ENCODE measurements at regions not wholly inside any gene's neighbourhood (a gene's known extent, or its start where the extent isn't known, plus 50 kb on each side); places are given as distances from the start of the nearest gene placed in this dataset.

DNA sequence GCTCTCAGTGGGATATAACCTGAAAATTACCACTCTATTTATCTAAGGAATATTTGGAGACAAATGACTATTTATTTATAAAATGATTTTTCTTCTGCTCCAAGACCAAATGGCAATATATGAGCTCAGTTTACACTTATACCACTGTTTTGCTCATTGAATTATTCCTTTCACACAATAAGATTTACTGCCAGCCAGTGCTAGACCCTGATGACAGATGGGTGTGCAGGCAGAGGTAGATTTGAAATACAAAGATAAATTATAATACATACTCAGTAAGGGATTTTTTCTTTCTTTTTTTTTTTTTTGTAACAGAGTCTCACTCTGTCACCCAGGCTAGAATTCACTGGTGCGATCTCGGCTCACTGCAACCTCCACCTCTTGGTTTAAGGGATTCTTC lies 980.3 kb downstream of the EPHA3 start:
- H3K4me3 Mint-ChIP-seq = no peak overlapping the region
- H3K27ac ChIP-seq (ENCODE audit: insufficient read depth, low read length, poor library complexity, severe bottlenecking) = no peak overlapping the region
- no peaks in the 10 kb centered on the region for H3K4me1 Mint-ChIP-seq
- H3K9me3 ChIP-seq (ENCODE audit: control insufficient read depth in 2 of 2, low read length in 2 of 2) = peaks cover 0 to 4% of the 10 kb centered on the region in 2 experiments
- H3K9me3 Mint-ChIP-seq = peaks cover 0 to 10% (median 2%) of the 10 kb centered on the region in 7 donors
- no peak overlapping the region for H3K4me3 ChIP-seq (ENCODE audit: low read depth, low read length)
- ATAC-seq (ENCODE audit: low read depth in 2 of 2) (no peak), DNase-seq (no peak)
- H3K27me3 Mint-ChIP-seq = no peaks in the 10 kb centered on the region
- no peak overlapping the region for H3K27ac Mint-ChIP-seq
- H3K36me3 Mint-ChIP-seq = no peaks in the 10 kb centered on the region
- no peaks in the 10 kb centered on the region for H3K27me3 ChIP-seq (ENCODE audit: control insufficient read depth, insufficient read depth, low read length)
- H3K4me1 ChIP-seq (ENCODE audit: control insufficient read depth, insufficient read depth, low read length, poor library complexity, severe bottlenecking) = no peaks in the 10 kb centered on the region
- H3K36me3 ChIP-seq (ENCODE audit: control insufficient read depth, insufficient read depth, low read length) = no peaks in the 10 kb centered on the region

DNA sequence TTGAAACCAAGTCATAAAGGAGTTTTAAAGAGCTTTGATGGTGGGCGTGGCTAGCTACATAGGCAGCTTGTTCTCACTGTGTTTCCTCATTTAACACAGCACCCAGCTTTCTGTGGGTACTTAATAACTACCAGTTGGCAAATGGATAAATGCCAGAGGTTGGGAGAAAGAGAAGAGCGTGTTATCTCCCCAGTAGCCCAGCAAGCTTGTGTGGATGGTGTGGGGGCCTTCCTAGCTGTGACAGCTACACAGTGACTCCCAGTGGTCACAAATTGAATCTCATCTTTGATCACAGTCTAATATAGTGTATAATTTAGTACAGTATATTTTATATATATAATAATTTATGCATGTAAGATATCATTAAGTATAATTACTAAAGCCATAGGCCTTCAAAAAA lies 984.1 kb downstream of the EPHA3 start:
- Mint-ChIP-seq H3K4me3 (no peak overlapping the region), H3K36me3 (no peaks in the 10 kb centered on the region), H3K27me3 (no peaks in the 10 kb centered on the region), H3K27ac (no peak overlapping the region), H3K9me3 (peaks cover 0 to 11% (median 2%) of the 10 kb centered on the region in 7 donors), H3K4me1 (no peaks in the 10 kb centered on the region)
- ATAC-seq (ENCODE audit: low read depth in 2 of 2) (no peak), DNase-seq (no peak)
- Histone ChIP-seq H3K36me3 (ENCODE audit: control insufficient read depth, insufficient read depth, low read length) (no peaks in the 10 kb centered on the region), H3K4me1 (ENCODE audit: control insufficient read depth, insufficient read depth, low read length, poor library complexity, severe bottlenecking) (no peaks in the 10 kb centered on the region), H3K4me3 (ENCODE audit: low read depth, low read length) (no peak overlapping the region), H3K27me3 (ENCODE audit: control insufficient read depth, insufficient read depth, low read length) (no peaks in the 10 kb centered on the region), H3K27ac (ENCODE audit: insufficient read depth, low read length, poor library complexity, severe bottlenecking) (no peak overlapping the region), H3K9me3 (ENCODE audit: control insufficient read depth in 2 of 2, low read length in 2 of 2) (peaks cover 0 to 4% of the 10 kb centered on the region in 2 experiments)

DNA sequence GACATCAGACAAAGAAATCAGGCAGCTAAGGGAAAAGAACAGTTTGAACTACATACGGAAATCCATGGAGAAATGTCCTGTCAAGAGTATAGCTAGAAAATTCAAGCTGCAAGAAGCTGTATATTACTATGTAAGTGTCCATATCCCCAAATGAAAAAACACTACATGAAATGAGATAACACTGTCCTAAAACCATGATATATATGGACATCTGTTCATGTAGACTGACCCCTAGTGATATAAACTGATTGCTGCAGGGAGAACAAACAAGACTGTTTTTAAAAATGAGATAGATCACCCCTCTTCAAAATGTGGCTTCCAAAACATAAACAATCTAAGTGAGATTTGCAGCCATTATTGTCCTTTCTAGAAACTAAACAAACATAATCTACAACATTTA lies 985.6 kb downstream of the EPHA3 start:
- Mint-ChIP-seq H3K4me3 (no peak overlapping the region), H3K9me3 (peaks cover 0 to 11% (median 3%) of the 10 kb centered on the region in 7 donors), H3K27me3 (no peaks in the 10 kb centered on the region), H3K36me3 (no peaks in the 10 kb centered on the region), H3K4me1 (no peaks in the 10 kb centered on the region), H3K27ac (no peak overlapping the region)
- H3K9me3 ChIP-seq (ENCODE audit: control insufficient read depth in 2 of 2, low read length in 2 of 2) = peaks cover 0 to 2% of the 10 kb centered on the region in 2 experiments
- no peaks in the 10 kb centered on the region for H3K36me3 ChIP-seq (ENCODE audit: control insufficient read depth, insufficient read depth, low read length)
- DNase-seq (no peak), ATAC-seq (ENCODE audit: low read depth in 2 of 2) (no peak)
- H3K27me3 ChIP-seq (ENCODE audit: control insufficient read depth, insufficient read depth, low read length) = no peaks in the 10 kb centered on the region
- H3K4me3 ChIP-seq (ENCODE audit: low read depth, low read length) = no peak overlapping the region
- H3K4me1 ChIP-seq (ENCODE audit: control insufficient read depth, insufficient read depth, low read length, poor library complexity, severe bottlenecking) = no peaks in the 10 kb centered on the region
- no peak overlapping the region for H3K27ac ChIP-seq (ENCODE audit: insufficient read depth, low read length, poor library complexity, severe bottlenecking)

DNA sequence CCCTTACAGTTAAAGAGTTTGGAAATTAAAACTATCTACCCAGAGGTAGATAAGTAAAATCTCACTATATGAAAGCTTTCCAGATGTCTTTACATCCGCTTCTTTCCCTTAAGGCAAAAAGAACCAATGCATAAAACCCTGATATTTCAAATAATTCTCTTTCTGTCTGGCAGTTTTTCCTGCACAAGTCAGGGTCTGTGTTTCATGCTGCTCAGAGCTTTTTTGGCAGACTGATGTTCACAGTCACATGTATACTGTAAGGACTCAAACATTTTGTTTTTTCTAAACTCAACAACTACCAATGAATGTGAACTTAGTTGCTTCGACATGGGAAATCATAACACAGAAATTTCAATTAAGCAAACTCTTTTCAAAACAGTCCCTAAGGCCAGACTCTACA lies 988.4 kb downstream of the EPHA3 start:
- ATAC-seq (ENCODE audit: low read depth in 2 of 2) (no peak), DNase-seq (no peak)
- no peak overlapping the region for H3K4me3 Mint-ChIP-seq
- no peaks in the 10 kb centered on the region for H3K36me3 Mint-ChIP-seq
- no peaks in the 10 kb centered on the region for H3K27me3 Mint-ChIP-seq
- no peak overlapping the region for H3K27ac Mint-ChIP-seq
- H3K9me3 Mint-ChIP-seq = peaks cover 0 to 10% (median 5%) of the 10 kb centered on the region in 7 donors
- no peak overlapping the region for H3K4me3 ChIP-seq (ENCODE audit: low read depth, low read length)
- H3K36me3 ChIP-seq (ENCODE audit: control insufficient read depth, insufficient read depth, low read length) = no peaks in the 10 kb centered on the region
- H3K27ac ChIP-seq (ENCODE audit: insufficient read depth, low read length, poor library complexity, severe bottlenecking) = no peak overlapping the region
- H3K4me1 ChIP-seq (ENCODE audit: control insufficient read depth, insufficient read depth, low read length, poor library complexity, severe bottlenecking) = no peaks in the 10 kb centered on the region
- H3K27me3 ChIP-seq (ENCODE audit: control insufficient read depth, insufficient read depth, low read length) = no peaks in the 10 kb centered on the region
- H3K4me1 Mint-ChIP-seq = no peaks in the 10 kb centered on the region
- peaks cover 0 to 2% of the 10 kb centered on the region in 2 experiments for H3K9me3 ChIP-seq (ENCODE audit: control insufficient read depth in 2 of 2, low read length in 2 of 2)

DNA sequence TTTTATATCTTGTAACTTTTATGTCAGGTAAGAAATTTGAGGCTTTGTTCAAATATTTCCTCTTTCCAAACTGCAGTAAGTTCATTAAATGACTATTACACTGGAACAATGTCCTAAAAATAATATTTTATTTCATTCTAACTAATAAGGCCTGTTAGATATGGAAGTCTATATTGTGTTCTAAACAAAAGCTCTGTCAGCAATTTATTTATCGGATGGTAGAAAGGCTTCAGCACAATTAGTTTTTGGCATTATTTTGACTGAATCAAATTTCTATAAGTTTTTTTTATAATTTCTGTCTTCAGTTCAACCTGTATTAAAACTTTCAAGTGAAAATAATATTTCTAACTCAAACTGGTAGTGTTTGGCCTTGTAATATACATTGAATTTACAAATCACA lies 992.1 kb downstream of the EPHA3 start:
- peaks cover 1 to 17% (median 8%) of the 10 kb centered on the region in 7 donors for H3K9me3 Mint-ChIP-seq
- H3K27me3 Mint-ChIP-seq = no peaks in the 10 kb centered on the region
- no peaks in the 10 kb centered on the region for H3K4me1 Mint-ChIP-seq
- Histone ChIP-seq H3K36me3 (ENCODE audit: control insufficient read depth, insufficient read depth, low read length) (no peaks in the 10 kb centered on the region), H3K27ac (ENCODE audit: insufficient read depth, low read length, poor library complexity, severe bottlenecking) (no peak overlapping the region), H3K27me3 (ENCODE audit: control insufficient read depth, insufficient read depth, low read length) (no peaks in the 10 kb centered on the region), H3K9me3 (ENCODE audit: control insufficient read depth in 2 of 2, low read length in 2 of 2) (no peaks in the 10 kb centered on the region), H3K4me1 (ENCODE audit: control insufficient read depth, insufficient read depth, low read length, poor library complexity, severe bottlenecking) (no peaks in the 10 kb centered on the region), H3K4me3 (ENCODE audit: low read depth, low read length) (no peak overlapping the region)
- ATAC-seq (ENCODE audit: low read depth in 2 of 2) (no peak), DNase-seq (no peak)
- no peak overlapping the region for H3K4me3 Mint-ChIP-seq
- H3K27ac Mint-ChIP-seq = no peak overlapping the region
- H3K36me3 Mint-ChIP-seq = no peaks in the 10 kb centered on the region

DNA sequence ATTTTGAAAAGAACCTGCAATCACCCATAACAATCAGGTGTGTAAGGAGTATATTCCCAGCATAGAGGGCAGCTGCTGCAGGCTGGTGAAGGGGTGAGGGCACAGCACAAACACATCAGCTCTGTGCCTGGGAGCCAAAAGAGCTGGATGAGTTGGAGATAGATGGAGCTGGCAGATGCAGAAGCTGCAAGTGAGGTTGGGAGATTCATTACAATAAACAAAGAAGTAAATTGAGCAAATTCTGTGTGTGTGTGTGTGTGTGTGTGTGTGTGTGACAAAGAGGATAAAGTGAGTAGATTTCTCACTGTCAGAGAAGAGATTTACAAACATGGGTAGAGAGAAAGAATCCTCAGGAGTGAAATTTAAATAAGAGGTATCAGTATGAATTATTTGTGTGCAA lies 994.7 kb downstream of the EPHA3 start:
- Histone ChIP-seq H3K27ac (ENCODE audit: insufficient read depth, low read length, poor library complexity, severe bottlenecking) (no peak overlapping the region), H3K9me3 (ENCODE audit: control insufficient read depth in 2 of 2, low read length in 2 of 2) (no peaks in the 10 kb centered on the region), H3K4me1 (ENCODE audit: control insufficient read depth, insufficient read depth, low read length, poor library complexity, severe bottlenecking) (no peaks in the 10 kb centered on the region), H3K4me3 (ENCODE audit: low read depth, low read length) (no peak overlapping the region), H3K27me3 (ENCODE audit: control insufficient read depth, insufficient read depth, low read length) (no peaks in the 10 kb centered on the region), H3K36me3 (ENCODE audit: control insufficient read depth, insufficient read depth, low read length) (no peaks in the 10 kb centered on the region)
- ATAC-seq (ENCODE audit: low read depth in 2 of 2) (no peak), DNase-seq (no peak)
- H3K27ac Mint-ChIP-seq = no peak overlapping the region
- H3K36me3 Mint-ChIP-seq = no peaks in the 10 kb centered on the region
- peaks cover 1 to 14% (median 9%) of the 10 kb centered on the region in 7 donors for H3K9me3 Mint-ChIP-seq
- no peaks in the 10 kb centered on the region for H3K27me3 Mint-ChIP-seq
- no peak overlapping the region for H3K4me3 Mint-ChIP-seq
- no peaks in the 10 kb centered on the region for H3K4me1 Mint-ChIP-seq

DNA sequence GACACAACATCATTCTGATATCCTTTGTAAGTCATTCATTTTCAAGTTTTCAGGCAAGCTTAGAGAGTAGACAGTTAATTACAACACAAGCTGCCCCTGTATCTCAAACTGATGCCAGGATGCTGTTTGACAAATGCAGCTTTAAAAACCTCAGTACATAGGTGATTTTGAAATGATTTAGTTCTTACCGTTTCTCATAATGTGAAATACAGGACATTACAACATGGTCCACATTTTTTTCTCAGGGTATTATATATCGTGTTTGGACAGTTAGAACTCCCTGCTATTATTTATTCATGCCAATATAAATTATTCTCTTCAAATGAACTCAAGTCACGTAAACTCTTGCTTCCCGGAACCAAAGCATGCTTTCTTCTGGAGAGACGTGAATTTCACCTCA lies 1013.9 kb downstream of the EPHA3 start:
- no peak overlapping the region for H3K4me3 ChIP-seq (ENCODE audit: low read depth, low read length)
- no peak overlapping the region for H3K27ac ChIP-seq (ENCODE audit: insufficient read depth, low read length, poor library complexity, severe bottlenecking)
- Mint-ChIP-seq H3K27ac (no peak overlapping the region), H3K4me3 (no peak overlapping the region), H3K27me3 (no peaks in the 10 kb centered on the region), H3K9me3 (peaks cover 0 to 34% (median 5%) of the 10 kb centered on the region in 7 donors), H3K4me1 (no peaks in the 10 kb centered on the region), H3K36me3 (no peaks in the 10 kb centered on the region)
- H3K9me3 ChIP-seq (ENCODE audit: control insufficient read depth in 2 of 2, low read length in 2 of 2) = peaks cover 2 to 10% of the 10 kb centered on the region in 2 experiments
- ATAC-seq (ENCODE audit: low read depth in 2 of 2) (no peak), DNase-seq (no peak)
- H3K36me3 ChIP-seq (ENCODE audit: control insufficient read depth, insufficient read depth, low read length) = no peaks in the 10 kb centered on the region
- no peaks in the 10 kb centered on the region for H3K4me1 ChIP-seq (ENCODE audit: control insufficient read depth, insufficient read depth, low read length, poor library complexity, severe bottlenecking)
- H3K27me3 ChIP-seq (ENCODE audit: control insufficient read depth, insufficient read depth, low read length) = no peaks in the 10 kb centered on the region

DNA sequence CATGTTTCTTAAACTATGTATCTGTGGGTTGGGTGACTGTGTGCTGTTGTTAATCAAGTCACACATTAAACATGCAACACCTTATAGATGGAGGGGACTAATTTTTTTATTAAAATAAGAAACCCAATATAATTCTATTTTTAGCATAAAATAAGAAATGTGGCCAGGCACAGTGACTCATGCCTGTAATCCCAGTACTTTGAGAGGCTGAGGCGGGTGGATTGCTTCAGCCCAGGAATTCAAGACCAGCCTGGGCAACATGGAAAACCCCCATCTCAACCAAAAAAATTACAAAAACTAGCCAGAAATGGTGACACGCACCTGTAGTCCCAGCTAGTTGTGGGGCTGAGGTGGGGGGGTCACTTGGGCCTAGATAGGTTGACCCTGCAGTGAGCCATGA lies 1021.0 kb downstream of the EPHA3 start:
- Mint-ChIP-seq H3K9me3 (peaks cover 3 to 33% (median 7%) of the 10 kb centered on the region in 7 donors), H3K27me3 (no peaks in the 10 kb centered on the region), H3K36me3 (no peaks in the 10 kb centered on the region), H3K4me3 (no peak overlapping the region), H3K4me1 (no peaks in the 10 kb centered on the region), H3K27ac (no peak overlapping the region)
- ATAC-seq (ENCODE audit: low read depth in 2 of 2) (no peak), DNase-seq (no peak)
- peaks cover 0 to 3% of the 10 kb centered on the region in 2 experiments for H3K9me3 ChIP-seq (ENCODE audit: control insufficient read depth in 2 of 2, low read length in 2 of 2)
- no peak overlapping the region for H3K4me3 ChIP-seq (ENCODE audit: low read depth, low read length)
- no peaks in the 10 kb centered on the region for H3K36me3 ChIP-seq (ENCODE audit: control insufficient read depth, insufficient read depth, low read length)
- no peaks in the 10 kb centered on the region for H3K4me1 ChIP-seq (ENCODE audit: control insufficient read depth, insufficient read depth, low read length, poor library complexity, severe bottlenecking)
- H3K27ac ChIP-seq (ENCODE audit: insufficient read depth, low read length, poor library complexity, severe bottlenecking) = no peak overlapping the region
- H3K27me3 ChIP-seq (ENCODE audit: control insufficient read depth, insufficient read depth, low read length) = no peaks in the 10 kb centered on the region

Measured in CD4-positive, CD25-positive, alpha-beta regulatory T cell (primary cell).